Prostate gland (tissue), 2 donors: ENCODE measurements at regions not wholly inside any gene's neighbourhood (a gene's known extent, or its start where the extent isn't known, plus 50 kb on each side); places are given as distances from the start of the nearest gene placed in this dataset.
A peak's percentile ranks its signal among the peaks of the same experiment; 100 is the strongest.
"Not testable (repeated sequence)": the region's sequence is repeated elsewhere in the genome, so short reads cannot be mapped to it uniquely, and the experiment has no call there.

Experiments used
- DNase-seq: peaks from one replicate; pipeline ENCODE4 v3.0.0-alpha.2; 2019; ENCODE audit warnings: low spot score
- H3K27ac ChIP-seq, 2 donors: fragments of 200-600 bp; sonication (generic); 2 replicates each; pipeline ENCODE4 v1.5.1; 2017 to 2019
- H3K27me3 ChIP-seq: fragments of 200-600 bp; sonication (generic); replicated peaks from 2 replicates; pipeline ENCODE4 v1.5.1; 2019; ENCODE audit not compliant: insufficient read depth
- H3K36me3 ChIP-seq, 2 donors: fragments of 200-600 bp; sonication (generic); 1 replicate in 1 of 2; 2 replicates in 1 of 2; pipeline versions ENCODE4 v1.5.1 to v1.8.1; 2017 to 2019
- H3K4me1 ChIP-seq: fragments of 200-600 bp; sonication (generic); replicated peaks from 2 replicates; pipeline ENCODE4 v1.5.1; 2019
- H3K4me3 ChIP-seq, 2 donors: fragments of 200-600 bp; sonication (generic); 2 replicates each; pipeline ENCODE4 v1.5.1; 2017 to 2019
- H3K9me3 ChIP-seq: fragments of 200-600 bp; sonication (generic); 2 replicates; pipeline ENCODE4 v1.5.1; 2017
- CTCF ChIP-seq, 4 experiments: fragments of 200-600 bp in 2 of 4; fragments of 450-650 bp in 2 of 4; sonication (generic) in 2 of 4; IDR thresholded peaks; 1 replicate in 3 of 4; 2 replicates in 1 of 4; pipeline ENCODE4 v1.5.1; 2016 to 2019; ENCODE audit warnings: antibody characterized with exemption in 4 of 4, mild to moderate bottlenecking in 2 of 4, moderate library complexity in 2 of 4
- POLR2A ChIP-seq: fragments of 450-650 bp; IDR thresholded peaks from one replicate; pipeline ENCODE4 v1.6.1; 2016; ENCODE audit warnings: antibody characterized with exemption, mild to moderate bottlenecking
- POLR2AphosphoS5 ChIP-seq: sonication (generic); formaldehyde crosslinking; IDR thresholded peaks from one replicate; pipeline ENCODE4 v1.6.1; 2017; ENCODE audit warnings: antibody characterized with exemption
- WGBS: methylation state at CpG from one replicate; pipeline ENCODE4 v1.1.5; 2018; 5-methylcytosine and 5-hydroxymethylcytosine counted together
- intact Hi-C: fragments of 100-400 bp; cut with DNase I; formaldehyde crosslinking; loops from one replicate; pipeline ENCODE4 v1.14.2; 2022

GRCh38 chr14:23894362-23895052 is 59.1 kb upstream of the DHRS4 start:
- no peak for DNase-seq
- H3K4me1 ChIP-seq, result no peaks in the 10 kb centered on the region
- 72% methylated on average over 4 of the region's 4 CpGs for WGBS
- H3K9me3 ChIP-seq, result no peaks in the 10 kb centered on the region
- intact Hi-C loops, result no loop called here
- no peak overlapping the region for H3K27ac ChIP-seq
- peaks cover 2% of the 10 kb centered on the region for H3K27me3 ChIP-seq
- no peak for TF ChIP-seq POLR2AphosphoS5
- TF ChIP-seq CTCF (IDR thresholded peaks at IDR 0.05), result no peak
- no peak for TF ChIP-seq POLR2A
- H3K36me3 ChIP-seq, result no peaks in the 10 kb centered on the region
- H3K4me3 ChIP-seq, result no peak overlapping the region

GRCh38 chr14:23895053-23895419 is 58.5 kb upstream of the DHRS4 start:
- WGBS, result 33% methylated on average over 1 of the region's 1 CpG

GRCh38 chr14:23895480-23895879 is 58.1 kb upstream of the DHRS4 start:
- WGBS, result 90% methylated on average over 3 of the region's 3 CpGs
- intact Hi-C loops, result no loop called here
- H3K4me3 ChIP-seq, result no peak overlapping the region
- TF ChIP-seq CTCF (IDR thresholded peaks at IDR 0.05) (no peak), POLR2AphosphoS5 (no peak), POLR2A (no peak)
- DNase-seq, result no peak
- H3K27me3 ChIP-seq, result peaks cover 2% of the 10 kb centered on the region
- H3K36me3 ChIP-seq, result no peaks in the 10 kb centered on the region
- H3K27ac ChIP-seq, result no peak overlapping the region
- no peaks in the 10 kb centered on the region for H3K4me1 ChIP-seq
- H3K9me3 ChIP-seq, result no peaks in the 10 kb centered on the region

More at GRCh38 chr14:23895053-23895419, 58.5 kb upstream of the DHRS4 start:
- H3K4me1 ChIP-seq, result no peaks in the 10 kb centered on the region
- TF ChIP-seq CTCF (IDR thresholded peaks at IDR 0.05) (no peak), POLR2AphosphoS5 (peak; percentile 25)
- H3K27ac ChIP-seq, result no peak overlapping the region
- intact Hi-C loops, result no loop called here
- DNase-seq, result no peak
- no peak overlapping the region for H3K4me3 ChIP-seq
- H3K27me3 ChIP-seq, result peaks cover 2% of the 10 kb centered on the region
- no peaks in the 10 kb centered on the region for H3K9me3 ChIP-seq
- no peaks in the 10 kb centered on the region for H3K36me3 ChIP-seq

GRCh38 chr14:23896609-23897153 is 56.9 kb upstream of the DHRS4 start:
- DNase-seq, result no peak
- WGBS, result 54% methylated on average over 5 of the region's 5 CpGs

GRCh38 chr14:23897291-23897690 is 56.3 kb upstream of the DHRS4 start:
- H3K9me3 ChIP-seq, H3K36me3 ChIP-seq, DNase-seq, H3K27ac ChIP-seq, H3K4me1 ChIP-seq, H3K27me3 ChIP-seq, H3K4me3 ChIP-seq, intact Hi-C loops: not testable (repeated sequence)
- WGBS, result 93% methylated on average over 2 of the region's 2 CpGs

More at GRCh38 chr14:23896609-23897153, 56.9 kb upstream of the DHRS4 start:
- intact Hi-C loops, result no loop called here
- Histone ChIP-seq H3K4me3 (no peak overlapping the region), H3K27me3 (peaks cover 2% of the 10 kb centered on the region), H3K4me1 (no peaks in the 10 kb centered on the region), H3K9me3 (no peaks in the 10 kb centered on the region), H3K27ac (no peak overlapping the region), H3K36me3 (no peaks in the 10 kb centered on the region)
- no peak for TF ChIP-seq POLR2AphosphoS5
- TF ChIP-seq POLR2A, result no peak
- TF ChIP-seq CTCF (IDR thresholded peaks at IDR 0.05), result no peak

GRCh38 chr14:23898359-23898758 is 55.2 kb upstream of the DHRS4 start:
- H3K4me1 ChIP-seq, H3K27me3 ChIP-seq, H3K9me3 ChIP-seq, H3K36me3 ChIP-seq, DNase-seq, H3K4me3 ChIP-seq, intact Hi-C loops, H3K27ac ChIP-seq: not testable (repeated sequence)
- 90% methylated on average over 18 of the region's 20 CpGs for WGBS
